ENCODE measurements at regions not wholly inside any gene's neighbourhood (a gene's known extent, or its start where the extent isn't known, plus 50 kb on each side); places are given as distances from the start of the nearest gene placed in this dataset.

- TF ChIP-seq CTCF (IDR thresholded peaks at IDR 0.05) (no peak), POLR2A (IDR thresholded peaks at IDR 0.05) (no peak)
Measured at GRCh38 chr14:66311990-66312389, 174.2 kb upstream of the CCDC196 start.
